ENCODE measurements at regions not wholly inside any gene's neighbourhood (a gene's known extent, or its start where the extent isn't known, plus 50 kb on each side); places are given as distances from the start of the nearest gene placed in this dataset.

- no peak for TF ChIP-seq ZNF350 (tag by site-specific recombination; IDR thresholded peaks at IDR 0.05)
- no peak for TF ChIP-seq ZNF16 (tag by site-specific recombination; IDR thresholded peaks at IDR 0.05; ENCODE audit: low read depth)
- TF ChIP-seq ZNF2 (tag by site-specific recombination; IDR thresholded peaks at IDR 0.05), result no peak
- no peak for TF ChIP-seq PRDM1 (tag by site-specific recombination; IDR thresholded peaks at IDR 0.05)
- TF ChIP-seq ZNF354C (tag by site-specific recombination; IDR thresholded peaks at IDR 0.05; ENCODE audit: borderline replicate concordance, low read depth), result no peak
- TF ChIP-seq KLF16 (tag by site-specific recombination; IDR thresholded peaks at IDR 0.05), result no peak
- TF ChIP-seq ZNF449 (tag by site-specific recombination; IDR thresholded peaks at IDR 0.05), result no peak
- TF ChIP-seq ZNF112 (tag by site-specific recombination; IDR thresholded peaks at IDR 0.05), result no peak
- no peak for TF ChIP-seq ZNF488 (tag by site-specific recombination; IDR thresholded peaks at IDR 0.05)
- no peak for TF ChIP-seq ZNF302 (tag by site-specific recombination; IDR thresholded peaks at IDR 0.05; ENCODE audit: low read depth)
- Histone ChIP-seq H3K36me3 (ENCODE audit: control insufficient read depth in 2 of 2, insufficient read depth in 1 of 2, low read length in 2 of 2) (no peaks in the 10 kb centered on the region), H3K4me3 (ENCODE audit: low read depth, low read length) (no peak overlapping the region), H3K9me3 (ENCODE audit: control insufficient read depth, insufficient read depth, low read depth, low read length) (no peaks in the 10 kb centered on the region), H3K4me1 (ENCODE audit: control insufficient read depth, insufficient read depth, low read length) (no peaks in the 10 kb centered on the region), H3K27ac (ENCODE audit: extremely low read depth, low read depth, low read length) (no peak overlapping the region)
- POLR2A ChIA-PET, result no interaction called here
- CTCF ChIA-PET, result no interaction called here
These were observed 137.8 kb upstream of the HS3ST1 start for GRCh38 chr4:11566444-11567022.

- Histone ChIP-seq H3K27ac (ENCODE audit: extremely low read depth, low read depth, low read length) (no peak overlapping the region), H3K36me3 (ENCODE audit: control insufficient read depth in 2 of 2, insufficient read depth in 1 of 2, low read length in 2 of 2) (no peaks in the 10 kb centered on the region), H3K4me1 (ENCODE audit: control insufficient read depth, insufficient read depth, low read length) (no peaks in the 10 kb centered on the region), H3K9me3 (ENCODE audit: control insufficient read depth, insufficient read depth, low read depth, low read length) (no peaks in the 10 kb centered on the region), H3K4me3 (ENCODE audit: low read depth, low read length) (no peak overlapping the region)
- no peak for TF ChIP-seq WT1 (tag by site-specific recombination; IDR thresholded peaks at IDR 0.05)
- TF ChIP-seq ZNF174 (tag by site-specific recombination; IDR thresholded peaks at IDR 0.05), result no peak
- no peak for TF ChIP-seq TRIM28 (IDR thresholded peaks at IDR 0.05; ENCODE audit: borderline replicate concordance, low read length)
- TF ChIP-seq GFI1B (tag by site-specific recombination; IDR thresholded peaks at IDR 0.05), result no peak
- TF ChIP-seq ZNF626 (tag by site-specific recombination; IDR thresholded peaks at IDR 0.05), result no peak
- CTCF ChIA-PET, result no interaction called here
- POLR2A ChIA-PET, result no interaction called here
These were observed 137.2 kb upstream of the HS3ST1 start for GRCh38 chr4:11565899-11566298.

GRCh38 chr4:11565213-11565612 lies 136.5 kb upstream of the HS3ST1 start:
- CTCF ChIA-PET, result no interaction called here
- Histone ChIP-seq H3K4me3 (ENCODE audit: low read depth, low read length) (no peak overlapping the region), H3K9me3 (ENCODE audit: control insufficient read depth, insufficient read depth, low read depth, low read length) (no peaks in the 10 kb centered on the region), H3K4me1 (ENCODE audit: control insufficient read depth, insufficient read depth, low read length) (no peaks in the 10 kb centered on the region), H3K36me3 (ENCODE audit: control insufficient read depth in 2 of 2, insufficient read depth in 1 of 2, low read length in 2 of 2) (no peaks in the 10 kb centered on the region), H3K27ac (ENCODE audit: extremely low read depth, low read depth, low read length) (no peak overlapping the region)
- POLR2A ChIA-PET, result no interaction called here
- TF ChIP-seq ZNF37A (tag by site-specific recombination; IDR thresholded peaks at IDR 0.05), result no peak
- no peak for TF ChIP-seq ZNF626 (tag by site-specific recombination; IDR thresholded peaks at IDR 0.05)
- TF ChIP-seq ZNF23 (tag by site-specific recombination; IDR thresholded peaks at IDR 0.05; ENCODE audit: borderline replicate concordance), result no peak
- TF ChIP-seq SALL2 (tag by site-specific recombination; IDR thresholded peaks at IDR 0.05; ENCODE audit: borderline replicate concordance), result no peak
- no peak for TF ChIP-seq ZNF561 (tag by site-specific recombination; IDR thresholded peaks at IDR 0.05; ENCODE audit: borderline replicate concordance)
- no peak for TF ChIP-seq ZXDB (tag by site-specific recombination; IDR thresholded peaks at IDR 0.05)
- no peak for TF ChIP-seq ZNF18 (tag by site-specific recombination; IDR thresholded peaks at IDR 0.05)
